GM10248 (cell line): ENCODE measurements at regions not wholly inside any gene's neighbourhood (a gene's known extent, or its start where the extent isn't known, plus 50 kb on each side); places are given as distances from the start of the nearest gene placed in this dataset.

Source experiments
- CTCF ChIA-PET: fragments of 300-600 bp; sonication (Branson Sonifier 250); formaldehyde crosslinking; extraction: SDS; loops from one replicate; lab custom pipeline; 2021; ENCODE audit warnings: antibody characterized with exemption; lab: Yijun Ruan, JAX
- POLR2A ChIA-PET: fragments of 350-650 bp; sonication (Branson Sonifier 250); formaldehyde crosslinking; extraction: SDS; loops from one replicate; lab custom pipeline; 2020; ENCODE audit warnings: antibody characterized with exemption; lab: Yijun Ruan, JAX
- DNase-seq: peaks from one replicate; pipeline ENCODE4 v3.0.0; 2012; ENCODE audit errors: extremely low spot score
- CTCF ChIP-seq: IDR thresholded peaks from 2 replicates; pipeline ENCODE4 v1.5.1; 2012; ENCODE audit warnings: mild to moderate bottlenecking, low read depth; ENCODE audit errors: extremely low read depth, missing control alignments, control extremely low read depth

DNA sequence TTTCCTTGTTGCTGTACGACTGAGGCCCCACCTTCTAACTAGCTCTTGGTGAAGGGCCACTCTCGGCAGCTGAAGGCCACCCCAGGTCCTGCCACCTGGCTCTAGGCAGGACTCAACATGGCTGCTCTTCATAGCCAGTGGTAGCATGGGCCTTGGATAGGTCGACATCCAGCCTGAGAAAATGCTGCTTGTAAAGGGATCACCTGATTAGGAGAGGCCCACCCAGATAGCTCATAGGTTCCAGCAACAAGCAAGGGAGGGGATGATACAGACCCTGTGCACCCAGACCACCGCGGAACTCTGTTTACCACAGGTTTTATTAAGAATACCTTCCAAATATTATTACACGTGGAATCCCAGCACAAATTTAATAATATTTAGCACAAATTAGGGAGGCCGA lies 341.4 kb downstream of the BRD1 start:
- TF ChIP-seq CTCF: no peak
- CTCF ChIA-PET: no interaction called here
- POLR2A ChIA-PET: no interaction called here
- DNase-seq: no peak

- DNase-seq: no peak
- TF ChIP-seq CTCF: no peak
- ChIA-PET POLR2A (no interaction called here), CTCF (no interaction called here)
These were observed 343.7 kb downstream of the BRD1 start for GRCh38 chr22:49483946-49484345.

GRCh38 chr22:49483281-49483870 lies 344.3 kb downstream of the BRD1 start:
- CTCF ChIA-PET: no interaction called here

DNA sequence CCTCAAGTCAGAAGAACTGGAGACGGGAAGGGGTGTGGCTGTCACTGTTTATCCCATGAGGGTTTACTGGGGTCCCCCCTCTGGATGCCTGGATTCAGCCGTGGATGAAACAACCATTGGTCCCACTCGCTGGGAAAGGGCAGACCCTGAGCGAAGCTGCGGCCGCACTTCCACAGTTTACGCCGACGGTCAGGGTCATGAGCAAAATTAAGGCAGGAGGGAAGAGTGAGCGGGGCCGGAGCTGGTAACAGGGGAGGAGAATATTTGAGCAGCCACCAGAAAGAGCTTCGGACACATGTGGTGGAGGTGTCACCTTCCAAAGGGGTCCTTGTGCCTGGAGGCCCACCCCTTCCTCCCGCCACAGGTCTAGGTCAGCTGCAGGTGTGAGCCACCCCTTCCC lies 344.9 kb downstream of the BRD1 start:
- DNase-seq: no peak
- no peak for TF ChIP-seq CTCF
- ChIA-PET POLR2A (no interaction called here), CTCF (no interaction called here)

More at GRCh38 chr22:49483281-49483870, 344.3 kb downstream of the BRD1 start:
- TF ChIP-seq CTCF: no peak
- POLR2A ChIA-PET: no interaction called here
- no peak for DNase-seq

DNA sequence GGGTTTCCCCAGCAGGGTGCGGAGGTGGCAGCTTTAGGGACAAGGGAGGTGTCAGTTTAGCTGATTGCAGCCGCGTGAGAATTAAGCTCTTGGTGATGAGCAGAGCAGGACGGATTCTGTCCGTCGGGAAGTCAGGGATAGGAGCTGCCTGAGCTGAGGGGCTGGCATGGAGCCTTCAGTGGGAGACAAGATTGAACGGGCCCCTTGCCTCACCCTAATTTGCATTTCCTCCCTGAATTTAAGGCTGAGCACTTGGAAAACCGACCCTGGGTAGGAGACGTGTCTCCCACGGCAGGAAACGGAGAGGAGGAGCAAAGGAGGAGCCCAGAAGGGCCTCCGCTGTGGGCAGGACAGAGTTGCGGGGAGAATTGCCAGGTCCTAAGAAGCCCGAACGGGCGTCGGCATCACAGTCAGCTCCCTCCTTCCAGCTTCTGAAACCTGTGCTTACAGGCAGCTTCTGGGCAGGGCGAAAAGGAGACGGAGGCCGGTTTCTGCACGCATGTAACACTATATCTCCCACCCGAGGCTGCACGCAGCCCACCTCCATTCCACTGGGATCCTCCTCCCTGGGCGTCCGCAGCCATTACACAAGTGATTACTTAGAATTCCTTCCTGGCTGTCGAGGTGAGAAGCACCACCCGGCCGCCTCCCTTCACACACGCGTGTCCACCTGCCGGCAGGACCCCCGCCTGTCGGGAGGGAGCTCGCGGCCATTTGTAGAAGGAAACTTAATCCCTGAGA lies 345.8 kb downstream of the BRD1 start:
- CTCF ChIA-PET: no interaction called here
- TF ChIP-seq CTCF: no peak
- POLR2A ChIA-PET: no interaction called here
- no peak for DNase-seq

- POLR2A ChIA-PET: no interaction called here
- CTCF ChIA-PET: no interaction called here
These were observed 346.6 kb downstream of the BRD1 start for GRCh38 chr22:49480896-49481658.

More at GRCh38 chr22:49480896-49481658, 346.6 kb downstream of the BRD1 start:
- DNase-seq: no peak
- no peak for TF ChIP-seq CTCF
